Iris pigment epithelial cell (primary cell): ENCODE measurements at regions not wholly inside any gene's neighbourhood (a gene's known extent, or its start where the extent isn't known, plus 50 kb on each side); places are given as distances from the start of the nearest gene placed in this dataset.
"Not testable (repeated sequence)": the region's sequence is repeated elsewhere in the genome, so short reads cannot be mapped to it uniquely, and the experiment has no call there.

Source experiments
- DNase-seq: peaks from one replicate; pipeline ENCODE4 v3.0.0-alpha.2; 2011; ENCODE audit warnings: low read depth

- no peak for DNase-seq
Observed at GRCh38 chr3:193803288-193803687, 210.3 kb downstream of the OPA1 start.

- peak; percentile 90 for DNase-seq
Observed at GRCh38 chr3:193805448-193805847, 212.4 kb downstream of the OPA1 start.

- no peak for DNase-seq
Observed at GRCh38 chr3:193808317-193808716, 215.3 kb downstream of the OPA1 start.

- DNase-seq = no peak
Observed at GRCh38 chr3:193809106-193809505, 216.1 kb downstream of the OPA1 start.

GRCh38 chr3:193812078-193812725 lies 219.2 kb downstream of the OPA1 start:
- DNase-seq = no peak

- DNase-seq = no peak
Observed at GRCh38 chr3:193812791-193813500, 219.9 kb downstream of the OPA1 start.

GRCh38 chr3:193813501-193813830 lies 220.5 kb downstream of the OPA1 start:
- no peak for DNase-seq

- no peak for DNase-seq
Observed at GRCh38 chr3:193814166-193814892, 221.3 kb downstream of the OPA1 start.

GRCh38 chr3:193815246-193816027 lies 222.4 kb downstream of the OPA1 start:
- no peak for DNase-seq

GRCh38 chr3:193816028-193816395 lies 223.0 kb downstream of the OPA1 start:
- no peak for DNase-seq

- peak; percentile 37 for DNase-seq
Observed at GRCh38 chr3:193816656-193817311, 223.8 kb downstream of the OPA1 start.

GRCh38 chr3:193819117-193820010 lies 226.4 kb downstream of the OPA1 start:
- DNase-seq = no peak

GRCh38 chr3:193821151-193821668 lies 228.2 kb downstream of the OPA1 start:
- DNase-seq = no peak

GRCh38 chr3:193822492-193823212 lies 229.6 kb downstream of the OPA1 start:
- DNase-seq = peak; percentile 15

- not testable (repeated sequence) for DNase-seq
Observed at GRCh38 chr3:193823213-193823605, 230.2 kb downstream of the OPA1 start.

GRCh38 chr3:193824365-193824764 lies 231.4 kb downstream of the OPA1 start:
- DNase-seq = no peak

- DNase-seq = no peak
Observed at GRCh38 chr3:193825617-193826016, 232.6 kb downstream of the OPA1 start.

- DNase-seq = peak; percentile 78
Observed at GRCh38 chr3:193826159-193826795, 233.3 kb downstream of the OPA1 start.

- DNase-seq = no peak
Observed at GRCh38 chr3:193827040-193827669, 234.1 kb downstream of the OPA1 start.
